Activated naive CD4-positive, alpha-beta T cell treated with anti-CD3 and anti-CD28 coated beads for 36 hours (primary cell): ENCODE measurements at regions not wholly inside any gene's neighbourhood (a gene's known extent, or its start where the extent isn't known, plus 50 kb on each side); places are given as distances from the start of the nearest gene placed in this dataset.

Source experiments
- CTCF ChIA-PET: fragments of 350-600 bp; sonication (Branson Sonifier 250); formaldehyde crosslinking; loops from one replicate; lab custom pipeline; 2021; ENCODE audit warnings: antibody characterized with exemption; lab: Charles Lee
- DNase-seq: peaks from one replicate; pipeline ENCODE4 v3.0.0-alpha.2; 2020
- H3K27ac Mint-ChIP-seq: one replicate; pipeline ENCODE4 v1.8.0; 2021; ENCODE audit warnings: mild to moderate bottlenecking, mixed read lengths
- H3K27me3 Mint-ChIP-seq: one replicate; pipeline ENCODE4 v1.8.0; 2021; ENCODE audit warnings: low read depth, mixed read lengths
- H3K36me3 Mint-ChIP-seq: one replicate; pipeline ENCODE4 v1.8.0; 2021; ENCODE audit warnings: low read depth, mixed read lengths
- H3K4me1 Mint-ChIP-seq: one replicate; pipeline ENCODE4 v1.8.0; 2021; ENCODE audit warnings: low read depth, mixed read lengths
- H3K4me3 Mint-ChIP-seq: one replicate; pipeline ENCODE4 v1.8.0; 2021; ENCODE audit warnings: mild to moderate bottlenecking, moderate library complexity, mixed read lengths
- H3K9me3 Mint-ChIP-seq: one replicate; pipeline ENCODE4 v1.8.0; 2021; ENCODE audit warnings: mixed read lengths
- intact Hi-C: fragments of 100-400 bp; cut with micrococcal nuclease; formaldehyde crosslinking; loops from one replicate; pipeline ENCODE4 v1.15.1; 2023

GRCh38 chr13:104416973-104417372, 1350.8 kb upstream of the SLC10A2 start:
- Mint-ChIP-seq H3K9me3 (no peaks in the 10 kb centered on the region), H3K27ac (no peak overlapping the region), H3K4me3 (no peak overlapping the region), H3K4me1 (no peaks in the 10 kb centered on the region), H3K27me3 (no peaks in the 10 kb centered on the region), H3K36me3 (no peaks in the 10 kb centered on the region)
- intact Hi-C loops: no loop called here
- no peak for DNase-seq
- CTCF ChIA-PET: no interaction called here

GRCh38 chr13:104414771-104415170, 1348.6 kb upstream of the SLC10A2 start:
- Mint-ChIP-seq H3K27ac (no peak overlapping the region), H3K27me3 (no peaks in the 10 kb centered on the region), H3K36me3 (no peaks in the 10 kb centered on the region), H3K4me3 (no peak overlapping the region), H3K4me1 (no peaks in the 10 kb centered on the region), H3K9me3 (no peaks in the 10 kb centered on the region)
- intact Hi-C loops: no loop called here
- no peak for DNase-seq
- CTCF ChIA-PET: no interaction called here

- H3K4me1 Mint-ChIP-seq: no peaks in the 10 kb centered on the region
- H3K27ac Mint-ChIP-seq: no peak overlapping the region
- H3K4me3 Mint-ChIP-seq: no peak overlapping the region
- intact Hi-C loops: no loop called here
- CTCF ChIA-PET: no interaction called here
- no peaks in the 10 kb centered on the region for H3K36me3 Mint-ChIP-seq
- H3K27me3 Mint-ChIP-seq: no peaks in the 10 kb centered on the region
- no peaks in the 10 kb centered on the region for H3K9me3 Mint-ChIP-seq
- DNase-seq: no peak
Observed at GRCh38 chr13:104414181-104414580, 1348.0 kb upstream of the SLC10A2 start.

GRCh38 chr13:104411141-104411765, 1345.0 kb upstream of the SLC10A2 start:
- Mint-ChIP-seq H3K4me3 (no peak overlapping the region), H3K36me3 (no peaks in the 10 kb centered on the region), H3K27me3 (no peaks in the 10 kb centered on the region), H3K27ac (no peak overlapping the region), H3K4me1 (no peaks in the 10 kb centered on the region), H3K9me3 (no peaks in the 10 kb centered on the region)
- CTCF ChIA-PET: no interaction called here
- intact Hi-C loops: no loop called here
- DNase-seq: no peak

GRCh38 chr13:104408733-104409132, 1342.5 kb upstream of the SLC10A2 start:
- intact Hi-C loops: no loop called here
- H3K36me3 Mint-ChIP-seq: no peaks in the 10 kb centered on the region
- H3K27me3 Mint-ChIP-seq: no peaks in the 10 kb centered on the region
- no peak for DNase-seq
- no peak overlapping the region for H3K27ac Mint-ChIP-seq
- H3K4me1 Mint-ChIP-seq: no peaks in the 10 kb centered on the region
- H3K4me3 Mint-ChIP-seq: no peak overlapping the region
- H3K9me3 Mint-ChIP-seq: no peaks in the 10 kb centered on the region
- CTCF ChIA-PET: no interaction called here

- Mint-ChIP-seq H3K36me3 (no peaks in the 10 kb centered on the region), H3K27ac (no peak overlapping the region), H3K27me3 (no peaks in the 10 kb centered on the region), H3K4me3 (no peak overlapping the region), H3K4me1 (no peaks in the 10 kb centered on the region), H3K9me3 (no peaks in the 10 kb centered on the region)
- intact Hi-C loops: no loop called here
- no peak for DNase-seq
- CTCF ChIA-PET: no interaction called here
Observed at GRCh38 chr13:104404325-104404724, 1338.1 kb upstream of the SLC10A2 start.

GRCh38 chr13:104389691-104390090, 1323.5 kb upstream of the SLC10A2 start:
- Mint-ChIP-seq H3K27ac (no peak overlapping the region), H3K9me3 (peaks cover 8% of the 10 kb centered on the region), H3K27me3 (no peaks in the 10 kb centered on the region), H3K4me3 (no peak overlapping the region), H3K4me1 (no peaks in the 10 kb centered on the region), H3K36me3 (no peaks in the 10 kb centered on the region)
- intact Hi-C loops: no loop called here
- DNase-seq: no peak
- CTCF ChIA-PET: no interaction called here

GRCh38 chr13:104387510-104387909, 1321.3 kb upstream of the SLC10A2 start:
- CTCF ChIA-PET: no interaction called here
- H3K9me3 Mint-ChIP-seq: peaks cover 8% of the 10 kb centered on the region
- intact Hi-C loops: no loop called here

GRCh38 chr13:104385404-104385803, 1319.2 kb upstream of the SLC10A2 start:
- H3K27ac Mint-ChIP-seq: no peak overlapping the region
- CTCF ChIA-PET: no interaction called here
- H3K4me3 Mint-ChIP-seq: no peak overlapping the region
- peaks cover 7% of the 10 kb centered on the region for H3K9me3 Mint-ChIP-seq
- intact Hi-C loops: no loop called here
- no peaks in the 10 kb centered on the region for H3K36me3 Mint-ChIP-seq
- H3K4me1 Mint-ChIP-seq: no peaks in the 10 kb centered on the region
- DNase-seq: no peak
- H3K27me3 Mint-ChIP-seq: no peaks in the 10 kb centered on the region

More at GRCh38 chr13:104387510-104387909, 1321.3 kb upstream of the SLC10A2 start:
- no peak for DNase-seq
- H3K27ac Mint-ChIP-seq: no peak overlapping the region
- H3K4me1 Mint-ChIP-seq: no peaks in the 10 kb centered on the region
- no peak overlapping the region for H3K4me3 Mint-ChIP-seq
- H3K36me3 Mint-ChIP-seq: no peaks in the 10 kb centered on the region
- no peaks in the 10 kb centered on the region for H3K27me3 Mint-ChIP-seq

GRCh38 chr13:104382951-104383350, 1316.7 kb upstream of the SLC10A2 start:
- intact Hi-C loops: no loop called here
- CTCF ChIA-PET: no interaction called here

GRCh38 chr13:104376588-104376987, 1310.4 kb upstream of the SLC10A2 start:
- H3K27me3 Mint-ChIP-seq: no peaks in the 10 kb centered on the region
- no peak overlapping the region for H3K27ac Mint-ChIP-seq
- no peaks in the 10 kb centered on the region for H3K9me3 Mint-ChIP-seq
- no peak overlapping the region for H3K4me3 Mint-ChIP-seq
- intact Hi-C loops: no loop called here
- no peaks in the 10 kb centered on the region for H3K36me3 Mint-ChIP-seq
- H3K4me1 Mint-ChIP-seq: no peaks in the 10 kb centered on the region
- CTCF ChIA-PET: no interaction called here
- no peak for DNase-seq

More at GRCh38 chr13:104382951-104383350, 1316.7 kb upstream of the SLC10A2 start:
- Mint-ChIP-seq H3K36me3 (no peaks in the 10 kb centered on the region), H3K4me3 (no peak overlapping the region), H3K27ac (no peak overlapping the region), H3K27me3 (no peaks in the 10 kb centered on the region), H3K4me1 (no peaks in the 10 kb centered on the region), H3K9me3 (peaks cover 2% of the 10 kb centered on the region)
- no peak for DNase-seq

- CTCF ChIA-PET: no interaction called here
- intact Hi-C loops: no loop called here
- Mint-ChIP-seq H3K27ac (no peak overlapping the region), H3K4me3 (no peak overlapping the region), H3K9me3 (no peaks in the 10 kb centered on the region), H3K36me3 (no peaks in the 10 kb centered on the region), H3K4me1 (no peaks in the 10 kb centered on the region), H3K27me3 (no peaks in the 10 kb centered on the region)
- no peak for DNase-seq
Observed at GRCh38 chr13:104375614-104376013, 1309.4 kb upstream of the SLC10A2 start.

- Mint-ChIP-seq H3K4me3 (no peak overlapping the region), H3K4me1 (no peaks in the 10 kb centered on the region), H3K9me3 (no peaks in the 10 kb centered on the region), H3K27me3 (no peaks in the 10 kb centered on the region), H3K36me3 (no peaks in the 10 kb centered on the region), H3K27ac (no peak overlapping the region)
- intact Hi-C loops: no loop called here
- no peak for DNase-seq
- CTCF ChIA-PET: no interaction called here
Observed at GRCh38 chr13:104372095-104372655, 1306.0 kb upstream of the SLC10A2 start.
